ENCODE measurements at regions not wholly inside any gene's neighbourhood (a gene's known extent, or its start where the extent isn't known, plus 50 kb on each side); places are given as distances from the start of the nearest gene placed in this dataset.

DNA sequence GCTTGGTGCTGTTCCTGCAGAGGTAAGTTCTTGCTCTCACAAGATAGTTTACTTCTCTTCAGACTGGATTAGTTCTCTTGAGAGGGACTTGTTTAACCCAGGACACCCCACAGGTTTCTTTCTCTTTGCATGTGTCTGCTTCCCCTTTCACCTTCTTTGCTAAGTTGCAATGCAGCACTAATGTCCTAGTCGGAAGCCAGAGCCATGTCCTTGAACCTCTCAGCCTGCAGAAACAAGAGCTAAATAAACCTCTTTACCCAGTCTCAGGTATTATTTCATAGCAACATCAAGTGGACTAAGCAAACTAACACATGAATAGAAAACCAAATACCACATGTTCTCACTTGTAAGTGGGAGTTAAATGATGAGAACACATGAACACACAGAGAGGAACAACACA is 915.2 kb downstream of the NSUN3 start:
- DNase-seq (ENCODE audit: low read depth in 2 of 2), result no peak

DNA sequence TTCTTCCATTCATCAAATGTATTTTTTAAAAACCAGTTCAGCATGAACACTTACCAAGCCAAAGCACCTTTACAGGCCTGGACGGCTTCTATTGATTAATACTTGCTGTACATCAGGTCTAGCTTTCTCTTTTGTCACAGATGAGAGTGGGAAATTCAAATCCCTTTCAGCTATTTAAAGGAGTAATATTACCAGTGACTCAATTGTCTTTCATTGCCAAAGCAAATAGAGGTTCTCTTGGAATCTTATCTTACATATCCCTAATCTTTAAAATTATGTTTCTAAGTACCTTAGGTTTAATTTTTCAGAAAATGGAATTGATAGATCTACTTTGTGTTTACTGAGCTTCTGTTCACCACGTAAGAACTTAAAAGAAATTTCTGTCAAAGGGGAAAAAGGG is 922.9 kb downstream of the NSUN3 start:
- DNase-seq (ENCODE audit: low read depth in 2 of 2), result no peak

DNA sequence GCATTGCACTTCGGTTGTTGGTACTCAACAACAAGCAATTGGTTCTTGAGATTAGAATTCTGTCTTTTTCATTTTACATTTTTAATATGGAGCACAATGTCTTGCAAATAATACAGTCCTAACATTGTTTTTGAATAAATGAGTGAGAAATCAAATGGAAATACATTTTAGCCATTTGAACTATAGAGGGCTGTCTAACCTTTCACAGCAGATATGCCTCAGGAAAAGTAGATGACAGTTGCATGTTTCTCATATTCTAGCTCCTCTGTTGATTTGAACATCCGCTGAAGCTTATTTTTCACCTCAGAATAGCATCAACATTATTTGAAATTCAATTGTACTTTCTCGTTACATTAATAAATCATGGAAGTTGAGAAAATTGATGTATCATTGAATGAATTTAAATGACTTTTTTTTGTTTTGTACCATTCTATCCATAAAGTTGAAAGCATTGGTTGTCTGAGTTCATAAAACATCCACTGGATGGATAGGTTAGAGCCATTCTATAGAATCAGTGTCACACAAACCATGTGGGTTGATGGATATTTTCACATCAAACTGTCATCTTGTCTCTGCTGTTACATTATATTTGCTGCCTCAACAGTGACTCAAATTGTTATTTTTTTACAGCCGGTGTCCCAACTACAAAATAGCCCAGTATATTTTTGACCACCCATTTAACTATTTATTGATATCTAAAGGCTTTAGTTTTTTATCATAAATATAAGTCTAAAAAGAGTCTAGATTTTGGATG is 928.3 kb downstream of the NSUN3 start:
- no peak for DNase-seq (ENCODE audit: low read depth in 2 of 2)

DNA sequence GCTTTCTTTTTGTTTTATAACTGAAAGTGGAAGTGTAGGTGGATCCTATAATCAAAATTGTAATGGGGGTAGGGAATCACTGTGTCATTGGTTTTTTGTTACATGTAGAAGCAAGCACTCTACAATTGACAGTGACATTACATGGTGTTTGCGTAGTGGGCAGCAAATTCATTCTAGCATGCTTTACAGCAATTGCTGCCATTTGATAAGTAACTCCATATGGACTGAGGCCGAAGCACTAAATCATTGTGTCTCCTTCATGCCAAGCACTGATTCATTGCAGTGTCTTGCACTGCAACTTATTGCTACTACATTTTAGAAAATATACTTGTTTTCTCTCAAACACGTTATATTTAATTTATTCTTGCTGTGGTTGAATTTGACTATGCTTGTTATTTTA is 933.9 kb downstream of the NSUN3 start:
- no peak for DNase-seq (ENCODE audit: low read depth in 2 of 2)

DNA sequence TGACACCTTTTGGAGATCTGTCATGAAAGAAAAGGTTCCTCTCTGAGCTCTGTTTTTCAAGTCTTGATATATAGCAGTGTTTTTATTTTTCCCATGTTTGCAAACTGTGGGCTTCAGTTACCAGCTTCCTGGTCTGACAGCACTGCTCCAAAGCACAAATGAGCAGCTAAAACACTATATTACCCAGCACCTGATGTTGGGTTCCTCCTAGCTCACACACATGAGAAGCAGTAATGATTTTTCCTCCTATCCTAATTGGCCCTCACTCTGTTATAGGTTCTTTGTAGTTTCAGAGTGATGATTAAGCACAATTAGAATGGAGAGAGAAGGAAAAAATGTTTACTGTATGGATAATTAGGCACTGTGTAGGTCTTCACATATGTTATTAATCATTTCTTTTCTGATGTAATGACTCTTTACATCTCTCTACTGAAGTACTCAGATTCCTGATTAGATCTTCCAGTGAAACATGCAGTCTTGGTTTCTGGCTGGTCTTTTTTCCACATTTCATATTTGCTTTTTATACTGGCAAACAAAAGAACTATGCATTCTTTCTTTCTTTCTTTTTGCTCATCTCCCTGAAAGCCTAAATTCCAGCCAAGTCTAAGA is 939.7 kb downstream of the NSUN3 start:
- no peak for DNase-seq (ENCODE audit: low read depth in 2 of 2)

DNA sequence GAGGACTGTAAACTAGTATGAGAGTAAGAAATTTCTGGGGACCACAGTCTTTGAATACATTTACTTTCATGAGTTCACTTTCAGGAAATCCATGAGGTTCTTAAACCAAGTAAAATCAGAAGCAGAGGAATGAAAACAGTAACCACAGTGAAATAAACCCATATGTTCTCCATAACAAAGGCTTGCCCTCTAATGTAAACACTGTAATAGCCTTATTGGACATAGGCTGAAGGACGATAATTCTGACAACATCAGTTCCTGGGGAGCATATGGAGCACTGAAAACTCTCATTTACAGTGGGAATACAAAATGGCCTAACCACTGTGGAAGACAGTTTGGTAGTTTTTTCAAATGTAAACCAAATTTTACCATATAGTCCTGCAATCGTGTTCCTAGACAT is 965.8 kb downstream of the NSUN3 start:
- no peak for DNase-seq (ENCODE audit: low read depth in 2 of 2)

DNA sequence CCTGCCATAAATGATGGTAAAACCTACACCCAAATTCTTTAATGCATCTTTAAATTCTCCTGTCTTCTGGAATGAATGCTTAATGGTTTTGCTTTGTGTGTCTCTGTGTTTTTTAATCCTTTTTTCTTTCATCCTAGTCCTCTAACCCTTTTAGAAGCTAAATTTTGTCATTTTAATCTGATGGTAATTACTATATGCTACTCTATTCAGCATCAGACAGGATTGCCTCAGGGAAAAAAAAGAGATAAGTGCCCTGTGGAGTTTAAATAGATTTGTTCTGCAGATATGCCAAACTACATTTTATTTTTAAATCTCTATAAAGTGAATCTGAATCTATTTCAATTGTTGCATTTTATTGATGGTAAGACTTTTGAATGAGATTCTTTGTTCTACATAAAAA is 966.8 kb downstream of the NSUN3 start:
- no peak for DNase-seq (ENCODE audit: low read depth in 2 of 2)

DNA sequence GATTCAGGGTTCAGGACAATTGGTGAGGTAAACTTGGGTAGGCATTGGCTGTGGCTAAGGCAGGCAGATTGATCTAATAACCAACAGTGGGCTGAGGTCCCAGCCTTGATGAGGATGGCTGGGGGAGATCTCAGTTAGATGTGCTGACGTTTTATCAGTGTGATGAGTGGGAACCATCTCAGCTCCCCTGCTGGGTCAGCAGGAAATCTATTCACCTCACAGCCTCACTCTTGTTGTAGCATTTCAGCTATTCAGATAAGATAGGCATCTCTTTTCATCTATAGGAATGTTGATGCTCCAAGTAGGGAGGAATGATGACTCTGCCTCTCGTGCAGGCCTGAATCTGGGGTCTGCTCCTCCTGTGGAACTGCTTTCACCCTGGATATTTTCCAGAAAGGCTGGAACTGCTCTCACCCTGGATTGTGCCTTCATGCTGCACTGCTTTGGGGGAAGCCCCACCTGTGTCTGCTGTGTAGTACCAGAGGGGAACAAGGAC is 973.7 kb downstream of the NSUN3 start:
- no peak for DNase-seq (ENCODE audit: low read depth in 2 of 2)

DNA sequence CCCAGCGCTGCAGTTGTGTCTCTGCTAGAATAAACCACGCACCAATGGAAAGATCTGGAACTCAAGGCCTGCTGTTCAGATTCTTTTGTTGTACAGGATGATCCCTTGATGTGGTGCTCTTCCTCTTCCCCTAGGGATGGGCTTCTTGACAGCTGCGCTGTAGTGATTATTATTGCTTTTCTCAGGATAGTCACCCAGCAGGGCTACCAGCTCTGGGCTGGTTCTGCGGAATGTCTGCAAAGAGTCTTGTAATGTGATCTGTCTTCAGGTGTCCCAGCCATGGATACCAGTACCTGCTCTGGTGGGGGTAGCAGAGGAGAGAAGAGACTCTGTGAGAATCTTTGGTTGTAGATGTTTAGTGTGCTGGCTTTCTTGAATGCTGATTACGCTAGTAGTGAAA is 974.2 kb downstream of the NSUN3 start:
- no peak for DNase-seq (ENCODE audit: low read depth in 2 of 2)

DNA sequence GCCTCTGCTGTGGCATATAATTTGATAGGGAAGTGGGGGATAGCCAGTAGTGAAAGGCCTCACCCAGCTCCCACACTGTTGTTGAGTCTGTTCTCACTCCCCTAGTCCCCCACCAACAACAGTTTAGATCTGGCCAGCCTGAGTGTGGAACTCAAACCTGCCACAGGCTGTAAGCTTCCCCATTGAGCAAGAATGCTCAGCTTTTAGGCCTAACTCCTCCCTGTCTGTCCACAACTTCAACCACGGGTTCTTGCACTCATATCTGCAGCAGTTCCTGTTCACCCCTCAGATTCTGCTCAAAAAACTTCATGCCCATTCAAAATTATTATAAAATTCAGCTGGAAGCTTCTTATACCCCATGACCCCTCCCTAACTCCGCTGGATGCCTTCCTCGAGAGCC is 975.1 kb downstream of the NSUN3 start:
- DNase-seq (ENCODE audit: low read depth in 2 of 2), result no peak

DNA sequence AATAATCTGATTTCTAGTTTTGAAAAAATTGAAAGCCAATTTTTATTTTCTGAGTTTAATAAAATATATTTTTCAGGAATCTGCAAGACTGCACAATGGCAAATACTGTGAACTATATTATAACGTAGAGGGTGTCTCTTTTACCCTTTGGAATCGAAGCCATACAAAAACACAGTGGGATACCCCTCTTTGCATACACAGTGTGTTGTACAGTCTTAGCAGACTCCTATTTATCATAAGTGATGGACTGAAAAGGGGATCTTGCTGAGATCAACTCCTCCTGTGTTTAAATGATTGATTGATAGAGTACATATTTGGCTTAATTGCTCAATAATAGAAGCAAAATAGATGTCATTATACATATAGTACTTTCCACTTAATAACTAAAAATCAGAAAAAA is 981.2 kb downstream of the NSUN3 start:
- no peak for DNase-seq (ENCODE audit: low read depth in 2 of 2)

DNA sequence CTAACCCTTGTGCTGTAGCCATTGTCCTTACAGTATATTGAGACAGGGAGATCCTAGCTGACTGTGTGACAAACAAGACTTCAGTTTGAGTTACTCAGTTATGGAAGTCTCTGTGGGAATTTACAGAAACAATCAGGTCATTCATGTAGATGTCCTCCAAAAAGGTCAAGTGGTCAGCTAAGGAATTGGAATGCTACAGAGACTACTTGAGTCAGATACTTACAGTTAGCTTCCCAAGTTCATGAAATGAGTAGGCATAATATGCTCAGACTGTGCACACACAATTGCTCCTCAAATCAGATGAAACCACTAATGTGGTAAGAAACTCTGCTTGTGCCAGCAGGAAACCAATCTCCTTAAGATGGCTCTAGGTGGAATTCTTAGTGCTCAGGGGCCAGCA is 985.7 kb downstream of the NSUN3 start:
- no peak for DNase-seq (ENCODE audit: low read depth in 2 of 2)

DNA sequence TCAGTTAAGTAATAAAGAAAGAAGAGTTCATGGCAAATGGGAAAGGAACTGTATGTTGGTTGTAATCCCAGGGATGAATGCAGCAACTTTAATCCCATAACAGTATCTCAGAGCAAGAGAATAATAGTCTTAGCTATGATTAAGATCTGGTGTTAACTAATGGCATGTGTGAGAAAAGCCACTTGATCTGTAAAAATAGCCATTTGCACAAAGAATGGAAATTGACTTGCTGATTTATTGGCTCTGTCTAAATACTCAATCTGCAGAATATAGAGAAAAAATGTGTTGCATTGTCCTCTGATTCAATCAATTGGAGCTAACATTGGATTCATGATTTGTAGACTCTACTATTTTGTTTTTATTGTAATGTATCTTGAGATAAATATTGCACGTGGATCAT is 987.0 kb downstream of the NSUN3 start:
- DNase-seq (ENCODE audit: low read depth in 2 of 2), result no peak

DNA sequence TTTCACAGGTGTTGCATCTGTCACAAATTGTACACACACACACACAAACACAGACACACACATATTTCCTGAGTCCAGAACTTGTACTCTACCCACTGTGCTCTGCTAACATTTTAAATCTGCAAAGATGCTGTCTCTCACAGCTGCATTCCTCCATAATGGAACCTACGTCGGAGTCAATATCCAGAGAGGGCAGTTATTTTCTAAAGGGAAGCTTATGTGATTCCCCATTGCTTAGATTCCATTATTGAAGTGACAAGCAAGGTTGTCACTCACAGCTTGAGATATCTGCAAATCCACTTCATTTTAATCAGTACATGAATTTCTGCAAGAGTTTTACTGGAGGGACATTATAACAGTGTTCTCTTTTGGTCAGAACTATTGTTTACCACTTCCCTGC is 992.4 kb downstream of the NSUN3 start:
- DNase-seq (ENCODE audit: low read depth in 2 of 2), result no peak

DNA sequence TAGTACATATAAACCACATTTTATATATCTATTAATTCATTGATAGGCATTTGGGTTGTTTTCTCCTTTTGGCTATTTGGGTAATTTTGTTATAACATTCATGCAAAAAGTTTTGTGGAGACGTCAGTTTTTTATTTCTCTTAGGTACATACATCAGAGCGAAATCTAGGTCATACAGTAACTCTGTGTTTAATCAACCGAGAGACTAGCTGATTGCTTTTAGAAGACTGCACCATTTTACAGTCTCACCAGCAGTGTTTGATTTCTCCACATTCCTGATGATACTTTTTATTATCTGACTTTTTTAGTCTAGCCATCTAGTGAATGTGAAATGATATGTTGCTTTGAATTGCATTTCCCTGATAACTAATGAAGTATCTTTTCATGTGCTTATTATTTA is 1019.3 kb downstream of the NSUN3 start:
- no peak for DNase-seq (ENCODE audit: low read depth in 2 of 2)

DNA sequence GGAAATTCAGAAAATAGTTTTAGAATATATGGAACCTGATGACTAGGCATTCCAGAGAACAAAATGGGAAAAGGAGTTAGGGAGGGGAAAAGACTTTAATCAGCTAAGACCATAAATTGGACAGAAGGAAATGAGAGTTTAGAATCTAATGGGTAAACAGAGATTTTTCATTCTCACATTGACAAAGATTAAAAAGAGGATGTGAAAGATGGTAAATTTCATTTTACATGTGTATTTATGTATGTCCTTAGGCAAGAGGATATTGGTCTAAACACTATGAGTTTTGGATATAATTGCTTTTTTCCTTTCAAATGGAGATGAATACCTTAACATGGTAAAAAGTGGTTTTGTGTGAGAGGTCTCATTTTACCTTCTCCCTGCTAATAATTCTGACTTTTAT is 1021.9 kb downstream of the NSUN3 start:
- no peak for DNase-seq (ENCODE audit: low read depth in 2 of 2)

DNA sequence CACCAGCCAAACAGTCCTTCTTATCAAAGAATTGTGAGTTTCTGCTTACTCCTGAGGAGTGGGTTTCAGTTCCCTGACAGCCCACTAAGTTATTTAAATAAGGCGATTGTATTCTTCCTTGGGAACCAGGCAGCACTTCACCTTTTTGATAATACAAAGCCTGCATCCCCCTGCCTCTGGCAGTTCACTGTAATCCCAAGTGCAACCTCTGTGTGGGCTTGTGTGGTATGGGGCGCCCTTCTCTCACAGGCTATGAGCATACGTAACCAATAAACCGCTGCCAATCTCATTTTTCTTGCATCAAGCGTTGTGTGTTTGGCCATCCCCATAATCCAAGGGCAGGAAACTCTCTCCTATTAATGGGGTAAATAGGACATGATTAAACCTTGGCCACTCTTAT is 1025.6 kb downstream of the NSUN3 start:
- no peak for DNase-seq (ENCODE audit: low read depth in 2 of 2)

DNA sequence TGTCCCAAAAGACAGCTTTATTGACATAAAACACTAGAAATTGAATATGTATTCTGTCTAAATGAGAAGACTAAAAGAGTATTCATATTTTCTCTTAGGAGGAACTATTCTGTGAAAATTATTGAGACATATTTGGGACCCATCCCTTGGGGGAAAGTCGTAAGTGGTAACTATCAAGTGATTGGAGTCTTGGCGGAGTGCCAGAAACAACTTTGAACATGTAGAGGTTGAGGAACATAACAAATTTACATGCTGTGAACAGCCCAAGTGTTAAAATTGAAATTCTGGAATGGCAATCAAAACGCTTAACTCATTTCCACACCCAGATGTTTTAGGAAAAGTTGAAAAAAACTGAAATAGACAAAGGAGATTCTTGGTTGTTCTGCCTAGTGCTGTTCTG is 1034.6 kb downstream of the NSUN3 start:
- DNase-seq (ENCODE audit: low read depth in 2 of 2), result no peak

DNA sequence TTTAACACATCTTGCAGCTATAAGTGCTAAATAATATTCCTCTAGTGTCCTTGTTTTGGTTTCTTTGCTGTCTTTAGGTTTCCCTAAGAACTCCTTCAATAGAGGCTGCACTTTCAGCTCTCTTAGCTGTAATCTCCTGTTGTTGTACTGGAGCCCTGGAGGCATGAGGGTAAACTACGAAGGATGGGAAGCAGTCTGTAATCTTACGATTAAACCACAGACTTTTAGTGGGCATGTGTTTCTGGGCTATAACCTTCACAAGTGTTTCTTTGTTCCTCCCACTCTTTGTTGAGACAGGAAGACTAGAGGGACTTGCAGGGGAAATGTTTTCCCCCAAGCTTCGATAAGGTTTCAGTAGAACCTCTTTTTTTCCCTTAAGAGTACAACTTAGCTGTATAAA is 1058.1 kb downstream of the NSUN3 start:
- no peak for DNase-seq (ENCODE audit: low read depth in 2 of 2)

DNA sequence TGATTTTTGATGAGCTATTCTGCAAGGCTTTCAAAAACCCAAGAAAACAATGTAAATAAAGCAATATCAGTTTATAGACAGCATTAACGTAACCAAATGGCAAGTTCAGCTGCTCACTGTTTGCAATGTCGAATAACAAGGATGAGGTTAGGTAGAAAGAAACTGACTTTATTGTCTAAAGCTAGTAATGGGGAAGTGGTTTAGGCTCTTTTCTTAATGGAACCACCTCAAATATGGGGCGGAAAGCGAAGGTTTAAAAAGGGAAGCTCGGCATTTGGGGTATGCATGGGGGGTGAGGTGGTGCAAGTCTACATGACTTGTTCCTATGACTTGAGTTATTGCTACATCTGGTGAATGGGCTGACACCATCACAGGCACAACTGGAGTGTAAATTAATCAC is 1060.2 kb downstream of the NSUN3 start:
- no peak for DNase-seq (ENCODE audit: low read depth in 2 of 2)

DNA sequence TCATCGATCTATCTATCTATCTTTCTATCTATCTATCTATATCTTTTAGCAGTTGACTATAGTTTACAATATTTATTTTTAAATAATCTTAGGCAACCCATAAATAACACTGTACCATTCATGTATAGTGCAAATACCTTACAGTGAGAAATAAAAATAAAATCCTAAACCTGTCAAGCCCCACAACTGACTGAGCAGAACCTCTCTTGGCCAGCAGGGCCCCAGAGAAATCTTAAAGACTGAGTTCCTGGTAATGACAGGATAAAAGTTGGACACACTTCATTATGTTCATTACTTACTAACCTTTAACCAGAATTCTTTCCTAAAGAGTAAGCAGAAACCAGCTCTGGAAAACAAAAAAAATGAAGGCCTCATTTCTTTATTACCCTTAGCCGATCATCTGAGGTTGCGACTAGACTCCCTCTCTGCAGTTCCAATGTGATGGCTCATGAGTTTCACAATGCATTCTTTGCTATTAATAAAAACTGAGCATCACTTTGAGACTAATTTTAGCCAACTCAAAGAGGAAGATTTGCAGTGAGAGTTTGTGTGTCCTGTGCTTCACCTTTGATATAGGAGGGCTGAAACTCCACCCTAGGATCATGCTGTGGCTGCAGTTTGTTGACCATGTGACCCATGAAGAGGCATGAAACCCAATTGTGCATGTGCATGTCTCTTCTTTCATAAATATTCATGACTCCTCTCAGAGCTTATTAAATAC is 1072.0 kb downstream of the NSUN3 start:
- no peak for DNase-seq (ENCODE audit: low read depth in 2 of 2)

DNA sequence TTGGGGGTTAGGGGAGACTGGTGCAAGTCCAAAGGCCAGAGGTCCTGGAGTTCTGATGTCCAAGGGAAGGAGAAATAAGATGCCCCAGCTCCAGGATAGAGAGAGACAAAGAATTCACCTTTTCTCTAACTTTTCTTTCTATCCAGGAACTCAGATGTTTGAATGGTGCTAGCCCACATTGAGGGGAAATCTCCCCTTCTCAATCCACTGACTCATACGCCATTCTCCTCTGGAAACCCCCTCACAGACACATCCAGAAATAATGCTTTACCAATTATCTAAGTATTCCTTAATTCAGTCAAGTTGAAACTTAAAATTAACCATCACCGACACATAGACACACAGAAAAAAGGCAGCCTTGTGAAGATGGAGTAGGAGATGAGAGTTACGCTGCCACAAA is 1085.2 kb downstream of the NSUN3 start:
- no peak for DNase-seq (ENCODE audit: low read depth in 2 of 2)

DNA sequence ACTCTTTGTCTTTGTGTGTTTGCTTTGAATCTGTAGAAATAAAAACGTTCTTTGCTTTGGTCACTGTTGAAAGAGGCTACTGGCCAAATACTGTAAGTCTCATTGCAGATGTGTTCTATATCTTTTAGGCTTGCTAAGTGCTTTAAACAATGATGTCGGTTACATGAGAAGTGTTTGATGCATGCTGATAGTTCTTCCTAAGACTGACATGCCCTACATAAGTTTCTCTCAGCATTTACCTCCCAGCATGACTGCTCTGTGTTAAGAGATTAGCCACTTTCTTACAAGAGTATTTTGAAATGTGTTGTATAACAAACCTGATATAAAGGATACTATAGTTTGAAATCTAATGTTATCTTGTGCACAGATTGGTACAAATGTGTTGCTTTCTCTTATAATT is 1088.7 kb downstream of the NSUN3 start:
- no peak for DNase-seq (ENCODE audit: low read depth in 2 of 2)

All from activated CD4-positive, alpha-beta T cell treated with anti-CD3 and anti-CD28 coated beads for 24 hours (primary cell).